Naive thymus-derived CD4-positive, alpha-beta T cell (primary cell): ENCODE measurements at regions not wholly inside any gene's neighbourhood (a gene's known extent, or its start where the extent isn't known, plus 50 kb on each side); places are given as distances from the start of the nearest gene placed in this dataset.

Experiments
- ATAC-seq: fragments of 150-1000 bp; cut with Tn5 transposase; 2 replicates; pipeline ENCODE4 v1.10.0; 2021; ENCODE audit warnings: mild to moderate bottlenecking, moderate library complexity
- CTCF ChIA-PET: fragments of 350-600 bp; sonication (Branson Sonifier 250); formaldehyde crosslinking; loops from one replicate; lab custom pipeline; 2021; ENCODE audit warnings: antibody characterized with exemption; lab: Charles Lee
- POLR2A ChIA-PET: fragments of 350-600 bp; sonication (Branson Sonifier 250); formaldehyde crosslinking; loops from one replicate; lab custom pipeline; 2021; ENCODE audit warnings: antibody characterized with exemption, inconsistent platforms; lab: Charles Lee
- DNase-seq, 9 donors: peaks; one replicate each; pipeline versions ENCODE4 v3.0.0 to v3.0.0-alpha.2; 2020 to 2022; ENCODE audit warnings: mixed read lengths in 1 of 9
- H3K27ac ChIP-seq: one replicate; pipeline ENCODE4 v1.7.0; 2013; ENCODE audit warnings: mild to moderate bottlenecking, low read depth, low read length, moderate library complexity
- H3K27me3 ChIP-seq, 2 donors: one replicate each; pipeline ENCODE4 v1.7.0; 2013; ENCODE audit warnings: low read length in 2 of 2, mild to moderate bottlenecking in 2 of 2, moderate library complexity in 2 of 2; ENCODE audit not compliant: control insufficient read depth in 2 of 2, insufficient read depth in 2 of 2
- H3K36me3 ChIP-seq, 3 experiments: 1 replicate in 2 of 3; 2 replicates in 1 of 3; pipeline ENCODE4 v1.7.0; 2013; ENCODE audit warnings: low read length in 3 of 3, mild to moderate bottlenecking in 3 of 3, moderate library complexity in 1 of 3; ENCODE audit not compliant: insufficient read depth in 3 of 3, control insufficient read depth in 2 of 3
- H3K4me1 ChIP-seq, 2 donors: one replicate each; pipeline ENCODE4 v1.7.0; 2013; ENCODE audit warnings: low read length in 2 of 2, mild to moderate bottlenecking in 2 of 2, moderate library complexity in 1 of 2; ENCODE audit not compliant: control insufficient read depth in 2 of 2, insufficient read depth in 2 of 2
- H3K4me3 ChIP-seq: 2 replicates; pipeline ENCODE4 v1.7.0; 2013; ENCODE audit warnings: mild to moderate bottlenecking, low read length
- H3K9me3 ChIP-seq, 3 experiments: 1 replicate in 2 of 3; 2 replicates in 1 of 3; pipeline ENCODE4 v1.7.0; 2013; ENCODE audit warnings: low read length in 3 of 3; ENCODE audit not compliant: control insufficient read depth in 2 of 3
- H3K27ac Mint-ChIP-seq, 9 donors: one replicate each; pipeline ENCODE4 v1.8.0; 2020 to 2022; ENCODE audit warnings: mixed read lengths in 9 of 9, mild to moderate bottlenecking in 8 of 9, moderate library complexity in 5 of 9, inconsistent platforms in 2 of 9
- H3K27me3 Mint-ChIP-seq, 5 donors: one replicate each; pipeline ENCODE4 v1.8.0; 2021 to 2022; ENCODE audit warnings: mixed read lengths in 5 of 5, mild to moderate bottlenecking in 1 of 5
- H3K36me3 Mint-ChIP-seq, 5 donors: one replicate each; pipeline ENCODE4 v1.8.0; 2020 to 2022; ENCODE audit warnings: mixed read lengths in 5 of 5, mild to moderate bottlenecking in 3 of 5, inconsistent platforms in 1 of 5
- H3K4me1 Mint-ChIP-seq, 7 donors: one replicate each; pipeline ENCODE4 v1.8.0; 2020 to 2022; ENCODE audit warnings: mixed read lengths in 7 of 7, mild to moderate bottlenecking in 3 of 7, inconsistent platforms in 1 of 7
- H3K4me3 Mint-ChIP-seq, 10 donors: one replicate each; pipeline ENCODE4 v1.8.0; 2020 to 2022; ENCODE audit warnings: mild to moderate bottlenecking in 10 of 10, mixed read lengths in 10 of 10, moderate library complexity in 6 of 10, inconsistent platforms in 2 of 10
- H3K9me3 Mint-ChIP-seq, 11 donors: one replicate each; pipeline ENCODE4 v1.8.0; 2020 to 2022; ENCODE audit warnings: mixed read lengths in 11 of 11, mild to moderate bottlenecking in 4 of 11, inconsistent platforms in 1 of 11, moderate library complexity in 1 of 11
- intact Hi-C, 2 donors: fragments of 100-400 bp; cut with micrococcal nuclease; formaldehyde crosslinking; loops; one replicate each; pipeline ENCODE4 v1.15.1; 2023

DNA sequence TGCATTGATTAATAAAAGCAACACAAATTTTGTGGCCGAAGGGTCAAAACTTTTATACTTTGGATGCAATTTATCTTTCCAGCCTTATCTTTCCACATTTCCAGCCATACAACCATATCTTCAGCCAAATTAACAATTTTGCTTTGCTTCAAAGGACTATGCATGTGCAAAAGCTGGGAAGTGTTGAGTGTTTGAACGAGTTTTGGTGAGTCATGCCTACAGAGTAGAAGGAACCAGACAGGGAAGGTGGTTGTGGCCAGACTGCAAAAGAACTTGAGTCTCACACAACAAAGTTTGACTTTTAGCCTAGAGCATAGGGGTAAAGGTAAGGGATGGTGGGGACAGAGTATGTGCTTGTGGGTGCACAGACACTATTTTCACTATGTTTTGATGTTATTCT, 53.0 kb upstream of the GABRA2 start:
- Histone ChIP-seq H3K4me1 (no peaks in the 10 kb centered on the region), H3K36me3 (no peaks in the 10 kb centered on the region), H3K4me3 (no peak overlapping the region), H3K27me3 (no peaks in the 10 kb centered on the region), H3K27ac (no peak overlapping the region), H3K9me3 (no peaks in the 10 kb centered on the region)
- no peak overlapping the region for H3K27ac Mint-ChIP-seq
- ChIA-PET POLR2A (no interaction called here), CTCF (no interaction called here)
- DNase-seq (no peak), ATAC-seq (no peak)
- peaks cover 0 to 3% (median 0%) of the 10 kb centered on the region in 5 donors for H3K36me3 Mint-ChIP-seq
- H3K9me3 Mint-ChIP-seq: peaks cover 3 to 19% (median 9%) of the 10 kb centered on the region in 11 donors
- no peak overlapping the region for H3K4me3 Mint-ChIP-seq
- H3K4me1 Mint-ChIP-seq: no peaks in the 10 kb centered on the region
- intact Hi-C loops: no loop called here
- H3K27me3 Mint-ChIP-seq: no peaks in the 10 kb centered on the region

DNA sequence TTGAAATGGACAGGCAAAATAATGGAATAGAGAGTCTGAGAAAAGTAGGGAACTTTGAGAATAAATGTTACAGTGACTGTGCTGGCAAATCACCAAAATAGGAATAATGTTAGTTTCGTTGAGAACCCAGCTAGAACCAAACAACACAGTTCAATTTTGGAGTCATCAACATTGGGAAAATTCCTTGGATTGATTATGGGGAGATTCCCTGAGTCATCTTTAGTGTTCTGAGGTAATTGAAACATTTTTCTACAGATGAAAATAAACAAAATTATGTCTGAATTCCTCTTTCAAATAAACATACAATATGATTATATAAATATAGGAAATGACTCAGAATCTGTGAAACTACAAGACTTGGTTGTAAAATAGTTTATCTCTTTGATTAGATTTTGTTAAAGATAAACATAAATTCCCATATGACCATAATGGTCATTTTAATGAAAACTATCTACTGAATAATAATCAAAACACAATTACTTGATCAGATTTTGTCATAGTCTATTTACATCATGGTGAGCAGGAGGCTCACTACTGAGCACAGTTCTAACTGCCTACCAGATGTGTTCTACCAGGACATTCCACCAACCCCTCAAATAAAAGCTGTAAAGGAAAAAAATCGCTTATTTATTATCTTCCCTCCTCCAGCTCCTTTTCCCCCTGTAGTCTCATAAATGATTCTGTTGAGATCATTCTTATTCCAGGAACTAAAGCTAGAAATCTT, 51.4 kb upstream of the GABRA2 start:
- H3K27me3 ChIP-seq: no peaks in the 10 kb centered on the region
- POLR2A ChIA-PET: no interaction called here
- ATAC-seq (no peak), DNase-seq (no peak)
- no peak overlapping the region for H3K4me3 Mint-ChIP-seq
- no peak overlapping the region for H3K27ac Mint-ChIP-seq
- H3K36me3 Mint-ChIP-seq: peaks cover 0 to 3% (median 0%) of the 10 kb centered on the region in 5 donors
- H3K4me3 ChIP-seq: no peak overlapping the region
- no peaks in the 10 kb centered on the region for H3K9me3 ChIP-seq
- intact Hi-C loops: no loop called here
- no peaks in the 10 kb centered on the region for H3K4me1 ChIP-seq
- no peaks in the 10 kb centered on the region for H3K4me1 Mint-ChIP-seq
- peaks cover 3 to 21% (median 9%) of the 10 kb centered on the region in 11 donors for H3K9me3 Mint-ChIP-seq
- no peaks in the 10 kb centered on the region for H3K27me3 Mint-ChIP-seq
- H3K36me3 ChIP-seq: no peaks in the 10 kb centered on the region
- CTCF ChIA-PET: no interaction called here
- H3K27ac ChIP-seq: no peak overlapping the region
